ENCODE measurements at regions not wholly inside any gene's neighbourhood (a gene's known extent, or its start where the extent isn't known, plus 50 kb on each side); places are given as distances from the start of the nearest gene placed in this dataset.
A peak's percentile ranks its signal among the peaks of the same experiment; 100 is the strongest.

GRCh38 chr2:118312969-118313756 lies 224.9 kb downstream of the INSIG2 start:
- no peak for DNase-seq

DNA sequence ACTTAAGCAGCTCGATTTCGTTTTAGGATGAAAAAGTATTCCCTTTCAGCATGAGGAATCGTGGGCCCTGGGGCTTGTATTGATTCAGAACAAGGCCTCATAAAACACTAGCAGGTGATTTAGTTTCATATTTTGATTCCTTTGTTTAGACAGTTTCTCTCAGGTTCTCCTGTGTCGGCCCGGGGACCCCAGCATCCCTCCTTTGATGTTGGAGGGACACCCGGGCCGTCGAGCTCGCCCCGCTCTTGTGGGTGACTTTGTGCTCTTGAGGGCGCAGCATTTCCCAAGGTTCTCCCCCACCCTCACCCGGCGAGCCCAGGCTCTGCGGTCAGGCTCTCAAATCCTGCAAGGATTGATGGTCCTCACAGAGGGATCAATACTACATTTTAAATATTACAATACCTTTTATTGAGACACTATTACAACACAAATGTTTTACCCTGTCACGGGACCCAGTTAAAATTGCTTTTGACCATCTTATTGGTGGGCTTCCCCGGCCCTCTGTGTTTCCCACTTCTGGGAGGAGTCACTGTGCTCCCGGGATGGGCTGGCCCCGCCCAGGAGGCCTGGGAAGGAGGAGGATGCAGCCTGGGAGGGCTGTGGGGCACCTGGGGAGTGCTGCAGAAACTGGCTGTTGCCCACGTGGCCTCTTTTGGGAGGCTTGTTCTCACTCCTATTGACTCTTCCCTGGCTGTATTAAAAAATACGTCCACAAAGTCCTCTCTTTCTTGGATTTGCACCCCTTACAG lies 222.6 kb downstream of the INSIG2 start:
- DNase-seq = no peak

GRCh38 chr2:118309946-118310680 lies 221.8 kb downstream of the INSIG2 start:
- peak; percentile 41 for DNase-seq

GRCh38 chr2:118309257-118309945 lies 221.1 kb downstream of the INSIG2 start:
- DNase-seq = no peak

GRCh38 chr2:118307864-118308263 lies 219.6 kb downstream of the INSIG2 start:
- no peak for DNase-seq

- no peak for DNase-seq
These were observed 213.0 kb downstream of the INSIG2 start for GRCh38 chr2:118301248-118301647.

DNA sequence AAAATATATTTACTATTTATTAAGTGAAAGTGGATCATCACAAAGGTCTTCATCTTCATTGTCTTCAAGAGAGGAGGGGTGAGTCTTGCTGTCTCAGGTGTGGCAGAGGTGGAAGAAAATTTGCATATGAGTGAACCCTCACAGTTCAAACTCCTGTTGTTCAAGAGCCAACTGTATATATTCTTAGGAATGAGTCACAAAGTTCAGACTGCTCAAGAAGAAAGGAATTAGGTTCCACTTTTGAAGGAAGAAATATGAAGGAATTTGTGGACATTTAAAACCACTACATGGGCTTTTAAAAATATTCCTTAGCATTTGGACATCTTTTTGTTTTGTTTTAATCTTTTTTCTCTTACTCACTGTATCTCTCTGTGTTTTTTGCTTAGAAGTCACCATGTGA lies 212.6 kb downstream of the INSIG2 start:
- no peak for DNase-seq

DNA sequence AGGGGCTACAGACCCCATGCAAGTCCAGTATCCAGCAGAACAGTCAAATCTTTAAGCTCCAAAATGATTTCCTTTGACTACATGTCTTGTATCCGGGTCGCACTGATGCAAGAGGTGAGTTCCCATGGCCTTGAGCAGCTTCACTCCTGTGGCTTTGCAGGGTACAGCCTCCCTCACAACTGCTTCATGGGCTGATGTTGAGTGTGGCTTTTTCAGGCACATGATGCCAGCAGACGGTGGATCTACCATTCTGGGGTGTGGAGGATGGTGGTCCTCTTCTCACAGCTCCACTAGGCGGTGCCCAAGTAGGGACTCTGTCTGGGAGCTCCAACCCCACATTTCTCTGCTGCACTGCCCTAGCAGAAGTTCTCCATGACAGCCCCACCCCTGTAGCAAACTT lies 208.4 kb downstream of the INSIG2 start:
- no peak for DNase-seq

- DNase-seq = no peak
These were observed 207.5 kb downstream of the INSIG2 start for GRCh38 chr2:118295592-118296390.

DNA sequence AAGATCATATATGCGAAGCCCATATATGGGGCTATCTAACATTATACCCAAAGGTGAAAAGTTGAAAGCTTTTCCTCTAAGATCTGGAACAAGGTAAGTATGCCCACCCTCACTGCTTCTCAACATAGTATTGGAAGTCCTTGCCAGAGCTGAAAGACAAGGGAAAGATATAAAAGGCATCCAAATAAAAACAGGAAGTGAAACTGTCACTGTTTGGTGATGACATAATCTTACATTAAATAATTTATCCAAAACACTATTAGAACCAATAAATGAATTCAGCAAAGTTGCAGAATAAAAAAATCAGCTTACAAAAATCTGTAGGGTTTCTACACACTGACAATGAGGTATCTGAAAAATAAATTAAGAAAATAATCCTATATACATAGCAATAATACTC lies 205.8 kb downstream of the INSIG2 start:
- no peak for DNase-seq

DNA sequence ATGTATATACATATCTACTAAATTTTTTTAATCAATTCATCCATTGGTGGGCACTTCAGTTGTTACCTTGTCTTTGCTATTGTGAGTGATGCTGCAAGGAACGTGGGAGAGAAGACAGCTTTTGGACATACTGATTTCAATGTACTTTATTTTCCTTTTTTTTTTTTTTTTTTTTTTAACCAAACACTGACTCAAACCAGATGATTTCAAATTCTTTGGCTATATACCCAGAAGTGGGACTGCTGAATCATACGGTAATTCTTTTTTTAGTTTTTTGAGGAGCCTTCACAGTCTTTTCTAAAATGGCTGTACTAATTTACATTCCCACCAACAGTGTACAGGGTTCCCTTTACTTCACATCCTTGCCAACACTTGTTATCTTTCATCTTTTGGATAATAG lies 204.7 kb downstream of the INSIG2 start:
- no peak for DNase-seq

DNA sequence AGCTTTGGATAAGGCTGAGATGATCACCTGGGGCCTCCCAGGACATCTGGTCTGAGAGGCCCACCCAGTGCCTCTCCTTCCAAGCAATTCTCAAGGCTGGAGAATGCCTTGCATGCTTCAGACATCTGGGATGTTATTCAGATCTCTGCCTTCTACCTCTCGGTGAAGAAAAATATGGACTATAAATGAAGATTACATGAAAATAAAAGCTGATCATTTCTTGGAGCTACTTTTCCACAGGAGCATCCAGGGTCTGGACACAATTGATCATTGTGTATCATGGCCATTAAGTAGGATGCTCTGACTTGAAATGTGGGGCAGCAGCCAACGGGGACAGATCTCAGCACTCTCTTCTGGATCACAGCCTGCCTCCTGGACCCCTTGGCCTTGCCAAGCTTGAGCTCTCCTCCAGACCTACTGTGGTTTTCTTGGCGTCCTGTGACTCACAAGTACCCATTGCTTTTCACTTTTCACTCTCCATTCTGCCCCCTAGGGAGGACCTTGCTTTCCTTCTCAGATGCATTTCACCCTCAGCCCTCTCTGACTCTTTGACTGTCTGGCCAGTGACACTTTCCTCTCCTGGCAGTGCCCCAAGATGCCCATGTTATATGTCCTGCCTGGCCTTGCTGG lies 203.1 kb downstream of the INSIG2 start:
- no peak for DNase-seq

- DNase-seq = no peak
These were observed 202.4 kb downstream of the INSIG2 start for GRCh38 chr2:118290411-118291250.

DNA sequence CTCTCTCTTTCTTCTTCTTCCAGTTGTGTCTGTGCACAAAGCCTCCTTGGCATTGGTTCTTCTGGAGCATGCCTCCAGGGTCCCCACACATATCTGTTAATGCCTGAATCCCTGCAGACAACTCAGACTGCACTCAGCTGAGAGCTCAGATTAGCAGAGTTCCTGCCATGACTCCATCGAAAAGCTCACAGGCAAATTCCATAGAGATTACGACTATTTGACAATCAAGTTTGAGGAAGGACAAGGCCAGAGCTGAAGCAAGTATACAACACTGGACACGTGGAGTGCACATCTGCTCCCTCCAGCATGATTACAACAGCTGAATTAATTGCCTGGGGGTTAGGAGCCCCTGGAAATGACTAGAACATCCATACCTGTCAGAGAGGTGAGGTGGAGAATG lies 190.7 kb downstream of the INSIG2 start:
- DNase-seq = no peak

GRCh38 chr2:118278046-118278445 lies 189.8 kb downstream of the INSIG2 start:
- DNase-seq = no peak

GRCh38 chr2:118274841-118275510 lies 186.7 kb downstream of the INSIG2 start:
- no peak for DNase-seq

- DNase-seq = no peak
These were observed 184.1 kb downstream of the INSIG2 start for GRCh38 chr2:118272391-118272790.

DNA sequence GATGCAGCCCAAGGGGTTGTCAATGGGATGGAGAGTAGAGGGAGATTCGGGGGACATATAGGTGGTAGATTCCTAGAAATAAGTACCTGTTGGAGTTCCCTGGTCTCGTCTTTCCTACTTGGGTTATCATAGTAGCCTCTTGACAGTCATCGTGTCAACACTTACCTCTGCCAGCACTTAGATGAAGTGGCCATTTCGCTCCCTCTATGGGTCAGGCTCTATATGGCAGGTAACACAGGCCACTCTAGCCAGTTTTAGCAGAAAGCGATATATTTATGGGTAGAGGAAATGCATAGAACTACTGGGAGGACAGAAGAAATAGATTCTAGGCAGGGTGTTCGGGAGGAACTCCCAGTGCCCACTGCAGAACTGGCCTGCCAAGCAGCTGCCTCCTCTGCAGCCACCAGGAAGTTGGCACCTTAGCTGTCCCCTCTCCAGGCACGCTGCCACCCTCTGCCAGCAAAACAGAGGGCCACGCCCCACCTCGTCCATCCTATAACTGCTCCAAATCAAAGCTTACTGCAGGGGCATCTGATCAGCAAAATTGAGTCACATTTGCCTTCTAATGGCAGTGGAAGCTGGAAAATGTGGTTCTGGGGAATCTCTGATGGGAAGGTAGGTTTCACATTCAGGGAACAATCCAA lies 181.3 kb downstream of the INSIG2 start:
- DNase-seq = no peak

DNA sequence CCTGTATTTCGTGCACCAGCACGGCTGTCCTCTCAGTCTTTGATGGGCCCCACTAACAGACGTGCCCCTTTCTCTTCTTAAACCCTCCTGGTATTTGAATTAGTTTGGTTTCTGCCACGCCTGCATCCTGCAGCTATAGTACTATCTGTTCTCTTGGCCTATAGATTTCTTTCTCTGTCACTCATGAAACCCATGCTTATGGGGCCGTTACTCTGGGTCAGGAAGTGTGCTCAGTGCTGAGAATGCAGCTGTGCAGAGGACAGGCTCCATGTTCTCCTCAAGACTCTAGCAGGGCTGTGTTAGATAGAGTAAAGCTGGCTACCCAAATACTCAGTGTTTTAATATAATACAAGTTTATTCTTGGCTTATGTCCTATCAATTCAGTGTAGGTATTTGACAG lies 180.0 kb downstream of the INSIG2 start:
- no peak for DNase-seq
